ENCODE measurements at regions not wholly inside any gene's neighbourhood (a gene's known extent, or its start where the extent isn't known, plus 50 kb on each side); places are given as distances from the start of the nearest gene placed in this dataset.
"Not testable (repeated sequence)": the region's sequence is repeated elsewhere in the genome, so short reads cannot be mapped to it uniquely, and the experiment has no call there.

DNA sequence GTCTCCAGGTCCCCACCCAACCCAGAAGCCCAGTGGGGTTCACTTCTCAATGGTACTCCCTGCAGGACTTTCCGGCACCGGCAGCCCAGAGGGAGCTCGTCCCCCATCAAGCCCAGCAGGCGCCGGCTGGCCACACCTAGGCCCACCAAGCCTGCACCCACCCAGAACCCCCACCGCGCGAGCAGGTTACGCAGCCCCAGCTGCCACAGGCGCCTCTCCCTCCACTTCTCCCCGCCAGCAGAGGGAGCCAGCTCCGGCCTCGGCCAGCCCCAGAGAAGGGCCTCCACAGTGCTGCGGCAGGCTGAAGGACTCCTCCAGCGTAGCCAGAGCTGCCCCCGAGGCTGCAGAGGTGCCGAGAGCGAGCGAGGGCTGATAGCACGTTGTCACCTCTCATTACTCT, 722.3 kb downstream of the PLA2G4A start:
- DNase-seq, result no peak

DNA sequence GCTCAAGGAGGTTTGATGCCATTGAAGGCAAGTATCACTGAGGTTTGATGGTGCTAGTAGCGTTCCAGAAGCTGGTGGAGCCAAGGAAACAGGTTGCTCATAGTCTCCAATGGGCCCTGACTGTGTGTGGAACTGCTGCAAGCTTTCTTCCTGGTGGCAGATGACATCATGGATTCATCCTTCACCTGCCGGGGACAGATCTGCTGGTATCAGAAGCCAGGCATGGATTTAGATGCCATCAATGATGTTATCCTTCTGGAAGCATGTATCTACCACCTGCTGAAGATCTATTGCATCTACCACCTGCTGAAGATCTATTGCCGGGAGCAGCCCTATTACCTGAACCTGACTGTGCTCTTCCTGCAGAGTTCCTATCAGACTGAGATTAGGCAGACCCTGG, 734.4 kb downstream of the PLA2G4A start:
- DNase-seq, result no peak

GRCh38 chr1:187566354-187566753, 737.6 kb downstream of the PLA2G4A start:
- no peak for DNase-seq

DNA sequence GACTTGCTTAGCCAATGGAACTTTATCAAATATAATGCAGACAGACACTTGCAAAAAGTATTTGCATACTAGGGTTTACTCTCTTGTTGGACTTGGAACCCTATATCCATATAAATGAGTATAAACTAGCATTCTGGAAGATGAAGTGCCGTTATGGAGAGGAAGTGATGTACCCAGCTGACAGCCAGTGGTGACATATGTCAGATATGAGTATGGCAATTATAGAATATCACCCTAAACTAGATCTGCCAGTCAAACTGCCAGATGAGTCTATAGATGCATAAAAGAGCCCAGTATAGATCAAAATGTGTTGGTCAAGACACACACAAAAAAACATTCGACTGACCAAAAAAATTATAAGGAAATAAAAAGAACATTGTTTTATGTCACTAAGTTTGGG, 739.3 kb downstream of the PLA2G4A start:
- no peak for DNase-seq

DNA sequence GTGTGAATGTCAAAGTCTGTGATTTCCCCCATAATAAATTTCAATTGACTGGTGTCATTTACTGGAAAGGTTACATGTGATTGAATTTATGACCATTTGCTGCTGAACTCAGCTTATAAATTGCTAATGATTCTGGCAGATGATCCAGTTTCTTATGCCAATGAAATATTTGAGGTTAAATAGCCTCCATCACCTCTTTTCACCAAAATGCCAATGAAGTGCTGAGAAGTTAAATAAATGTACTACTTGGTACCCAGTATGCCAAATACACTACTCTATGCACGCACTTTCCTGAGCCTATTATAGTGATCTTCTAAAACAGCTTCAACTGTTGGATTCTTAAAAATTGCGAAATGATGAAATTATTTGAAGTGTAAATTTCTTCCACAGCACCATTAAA, 741.4 kb downstream of the PLA2G4A start:
- DNase-seq, result no peak

DNA sequence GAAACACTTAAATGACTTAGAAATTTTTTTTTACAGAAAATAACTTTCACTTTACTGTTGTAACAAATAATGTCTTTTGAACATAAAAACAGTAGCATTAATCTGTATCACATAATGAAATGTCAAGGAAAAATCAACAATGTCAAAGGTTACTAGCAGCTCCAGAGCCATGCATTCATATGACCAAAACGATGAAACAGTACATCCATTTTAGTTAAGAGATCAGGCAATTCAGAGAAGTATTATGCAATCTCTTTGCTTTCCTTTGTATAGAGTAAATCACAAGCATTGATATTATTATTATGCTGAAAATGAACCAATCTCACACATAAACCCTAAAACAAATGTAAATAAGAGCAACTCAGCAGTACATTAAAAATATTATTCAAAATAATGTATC, 748.9 kb downstream of the PLA2G4A start:
- no peak for DNase-seq

DNA sequence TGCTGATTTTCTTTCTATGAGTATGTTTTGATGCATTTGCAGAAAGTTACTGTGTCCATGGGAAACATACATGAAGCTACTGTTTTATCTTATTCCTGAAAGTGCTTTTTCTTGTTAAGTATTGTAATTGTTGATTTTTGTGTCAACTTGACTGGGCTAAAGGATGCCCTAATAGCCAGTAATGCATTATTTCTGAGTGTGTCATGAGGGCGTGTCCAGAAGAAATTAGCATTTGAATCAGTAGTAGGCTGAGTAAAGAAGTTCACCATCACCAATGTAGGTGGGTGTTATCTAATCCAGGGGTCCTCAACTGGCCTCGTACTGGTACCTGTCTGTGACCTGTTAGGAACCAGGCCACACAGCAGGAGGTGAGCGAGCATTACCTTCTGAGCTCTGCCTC, 760.2 kb downstream of the PLA2G4A start:
- no peak for DNase-seq

GRCh38 chr1:187605736-187606135, 777.0 kb downstream of the PLA2G4A start:
- no peak for DNase-seq

DNA sequence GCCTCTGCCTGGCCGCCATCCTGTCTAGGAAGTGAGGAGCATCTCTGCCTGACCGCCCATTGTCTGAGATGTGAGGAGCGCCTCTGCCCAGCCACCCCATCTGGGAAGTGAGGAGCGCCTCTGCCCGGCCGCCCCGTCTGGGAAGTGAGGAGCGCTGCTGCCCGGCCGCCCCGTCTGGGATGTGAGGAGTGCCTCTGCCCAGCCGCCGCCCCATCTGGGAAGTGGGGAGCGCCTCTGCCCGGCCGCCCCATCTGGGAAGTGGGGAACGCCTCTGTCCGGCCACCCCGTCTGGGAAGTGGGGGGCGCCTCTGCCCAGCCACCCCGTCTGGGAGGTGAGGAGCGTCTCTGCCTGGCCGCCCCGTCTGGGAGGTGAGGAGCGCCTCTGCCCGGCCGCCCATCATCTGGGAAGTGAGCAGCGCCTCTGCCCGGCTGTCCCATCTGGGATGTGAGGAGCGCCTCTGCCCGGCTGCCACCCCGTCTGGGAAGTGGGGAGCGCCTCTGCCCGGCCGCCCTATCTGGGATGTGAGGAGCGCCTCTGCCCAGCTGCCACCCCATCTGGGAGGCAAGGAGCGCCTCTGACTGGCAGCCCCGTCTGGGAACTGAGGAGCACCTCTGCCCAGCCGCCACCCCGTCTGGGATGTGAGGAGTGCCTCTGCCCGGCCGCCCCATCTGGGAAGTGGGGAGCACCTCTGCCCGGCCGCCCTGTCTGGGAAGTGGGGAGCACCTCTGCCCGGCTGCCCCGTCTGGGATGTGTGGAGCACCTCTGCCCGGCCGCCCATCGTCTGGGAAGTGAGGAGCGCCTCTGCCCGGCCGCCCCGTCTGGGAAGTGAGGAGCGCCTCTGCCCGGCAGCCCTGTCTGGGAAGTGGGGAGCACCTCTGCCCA, 787.3 kb downstream of the PLA2G4A start:
- not testable (repeated sequence) for DNase-seq

DNA sequence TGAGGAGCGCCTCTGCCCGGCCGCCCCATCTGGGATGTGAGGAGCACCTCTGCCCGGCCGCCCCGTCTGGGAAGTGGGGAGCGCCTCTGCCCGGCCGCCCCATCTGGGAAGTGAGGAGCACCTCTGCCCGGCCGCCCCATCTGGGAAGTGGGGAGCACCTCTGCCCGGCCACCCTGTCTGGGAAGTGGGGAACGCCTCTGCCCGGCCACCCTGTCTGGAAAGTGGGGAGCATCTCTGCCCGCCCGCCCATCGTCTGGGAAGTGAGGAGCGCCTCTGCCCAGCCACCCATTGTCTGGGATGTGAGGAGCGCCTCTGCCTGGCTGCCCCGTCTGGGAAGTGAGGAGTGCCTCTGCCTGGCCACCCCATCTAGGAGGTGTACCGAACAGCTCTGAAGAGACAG, 788.1 kb downstream of the PLA2G4A start:
- not testable (repeated sequence) for DNase-seq

- DNase-seq, result no peak
Measured at GRCh38 chr1:187617776-187618175, 789.0 kb downstream of the PLA2G4A start.

DNA sequence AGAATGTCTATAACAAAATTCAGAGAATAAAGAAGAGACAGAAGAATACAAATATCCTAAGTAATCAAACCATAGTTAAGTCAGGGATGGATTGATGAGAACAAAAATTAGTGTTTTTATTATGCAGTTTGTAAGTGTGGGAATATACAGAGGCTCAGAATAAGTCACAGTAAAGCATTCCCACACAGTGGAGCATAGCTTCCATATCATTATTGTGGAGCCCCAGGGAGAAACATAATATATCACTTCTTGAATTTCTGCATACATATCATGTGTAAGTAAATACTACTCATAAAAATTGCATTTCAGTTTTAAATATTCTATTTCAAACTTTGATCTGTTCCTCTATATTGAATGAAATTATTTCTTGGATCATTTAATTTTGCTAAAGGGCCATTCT, 790.4 kb downstream of the PLA2G4A start:
- no peak for DNase-seq

- no peak for DNase-seq
Measured at GRCh38 chr1:187621951-187622350, 793.2 kb downstream of the PLA2G4A start.

GRCh38 chr1:187622545-187622944, 793.8 kb downstream of the PLA2G4A start:
- no peak for DNase-seq

DNA sequence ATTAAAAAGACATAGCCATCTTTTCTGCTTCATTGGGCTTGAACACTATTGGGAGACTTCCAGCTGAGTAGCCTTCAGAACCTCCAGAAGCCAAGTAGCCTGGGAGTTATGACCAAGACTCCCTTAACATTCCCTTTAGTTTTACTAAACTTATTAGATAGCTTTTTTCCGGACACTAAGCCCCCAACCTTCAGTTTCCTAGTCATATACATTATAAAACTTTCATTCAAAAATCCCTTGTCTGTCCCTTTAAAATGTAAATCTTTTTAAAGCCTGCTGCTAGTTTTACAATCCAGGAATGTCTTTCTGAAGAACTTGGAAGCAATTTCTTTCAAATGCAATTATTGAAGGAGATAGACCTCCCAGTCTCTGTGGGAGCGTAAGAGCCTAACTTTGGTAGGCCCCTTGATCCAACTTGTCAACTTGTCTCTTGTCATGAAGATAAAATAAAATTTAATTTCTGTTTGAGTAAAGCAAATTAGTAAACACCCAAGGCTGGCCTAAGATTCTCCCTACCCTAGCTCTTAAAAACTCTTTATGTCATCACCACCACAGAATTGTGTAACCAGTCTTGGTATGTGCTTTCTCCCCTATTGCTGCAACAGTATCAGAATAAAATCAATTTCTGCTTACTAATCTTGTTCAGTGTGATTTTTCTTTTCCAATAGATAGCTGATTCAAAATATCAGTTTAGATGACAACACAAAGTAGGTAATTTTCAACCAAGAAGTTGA, 796.2 kb downstream of the PLA2G4A start:
- DNase-seq, result no peak

GRCh38 chr1:187626056-187626455, 797.3 kb downstream of the PLA2G4A start:
- no peak for DNase-seq

- DNase-seq, result no peak
Measured at GRCh38 chr1:187627516-187627915, 798.8 kb downstream of the PLA2G4A start.

- no peak for DNase-seq
Measured at GRCh38 chr1:187629075-187629474, 800.3 kb downstream of the PLA2G4A start.

DNA sequence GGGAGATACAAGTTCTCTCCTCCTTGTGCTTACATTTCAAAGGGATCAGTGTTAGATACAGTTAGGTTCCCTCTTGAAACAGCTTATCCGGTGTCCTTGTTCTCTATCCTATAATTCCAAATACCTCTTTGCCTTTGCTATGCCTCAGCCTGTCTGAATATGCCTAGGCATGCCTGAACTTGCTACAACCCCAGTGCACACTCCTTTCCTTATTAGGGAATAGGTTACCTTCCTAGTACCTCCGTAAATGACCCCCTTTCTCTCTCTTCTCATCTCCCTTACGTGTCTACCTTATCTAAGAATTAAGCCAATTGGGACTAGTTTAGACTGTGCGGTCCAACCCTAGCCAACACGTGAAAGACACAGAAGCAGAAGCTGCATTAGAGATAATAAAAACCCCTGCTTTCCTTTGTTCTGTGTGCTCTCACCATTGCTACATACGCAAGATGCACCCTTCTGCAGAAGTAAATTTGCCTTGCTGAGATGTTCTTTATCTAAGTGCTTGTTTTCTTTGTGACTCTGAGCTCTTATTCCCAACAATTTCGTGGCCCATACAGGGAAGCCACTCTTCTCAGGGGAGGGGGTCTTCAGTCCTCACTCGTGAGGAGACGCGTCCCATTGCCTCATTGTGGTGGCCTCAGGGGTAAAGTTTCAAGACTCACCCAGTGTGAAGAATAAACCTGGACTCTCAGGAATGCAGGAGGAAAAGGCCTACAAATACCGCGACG, 802.1 kb downstream of the PLA2G4A start:
- no peak for DNase-seq

DNA sequence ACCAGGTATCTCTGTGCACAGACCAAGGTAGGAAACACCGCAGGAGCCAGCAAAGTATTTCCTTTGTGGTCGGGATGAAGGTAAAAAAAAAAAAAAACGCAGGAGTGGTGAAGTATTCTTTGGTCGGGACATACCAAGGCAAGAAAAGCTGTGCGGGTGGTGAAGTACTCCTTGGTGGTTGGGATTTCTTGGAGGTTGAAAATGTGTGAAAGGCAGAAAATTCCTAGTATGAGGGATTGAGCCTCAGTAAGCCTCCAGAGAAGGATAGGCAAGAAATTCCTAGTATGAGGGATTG, 802.6 kb downstream of the PLA2G4A start:
- no peak for DNase-seq

GRCh38 chr1:187631984-187632383, 803.2 kb downstream of the PLA2G4A start:
- DNase-seq, result no peak

- DNase-seq, result no peak
Measured at GRCh38 chr1:187634940-187635339, 806.2 kb downstream of the PLA2G4A start.

DNA sequence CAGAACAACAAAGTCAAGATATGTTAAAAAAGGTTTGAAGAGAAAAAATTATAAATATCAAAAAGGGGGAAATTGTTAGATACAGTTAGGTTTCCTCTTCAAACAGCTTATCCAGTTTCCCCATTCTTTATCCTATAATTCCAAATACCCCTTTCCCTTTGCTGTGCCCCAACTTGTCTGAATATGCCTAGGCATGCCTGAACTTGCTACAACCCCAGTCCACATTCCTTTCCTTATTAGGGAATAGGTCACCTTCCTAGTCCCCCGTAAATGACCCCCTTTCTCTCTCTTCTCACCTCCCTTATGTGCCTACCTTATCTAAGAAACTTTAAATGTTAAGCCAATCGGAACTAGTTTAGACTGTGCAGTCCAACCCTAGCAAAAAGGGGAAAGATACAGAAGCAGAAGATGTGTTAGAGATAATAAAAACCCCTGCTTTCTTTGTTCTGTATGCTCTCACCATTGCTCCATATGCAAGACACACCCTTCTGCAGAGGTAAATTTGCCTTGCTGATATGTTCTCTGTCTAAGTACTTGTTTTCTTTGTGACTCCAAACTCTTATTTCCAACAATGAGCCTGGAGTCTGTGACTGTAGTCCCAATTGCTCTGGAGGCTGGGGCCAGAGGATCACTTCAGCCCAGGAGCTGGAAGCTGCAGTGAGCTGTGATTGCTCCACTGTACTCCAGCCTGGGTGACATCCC, 810.1 kb downstream of the PLA2G4A start:
- DNase-seq, result no peak
